ENCODE measurements at regions not wholly inside any gene's neighbourhood (a gene's known extent, or its start where the extent isn't known, plus 50 kb on each side); places are given as distances from the start of the nearest gene placed in this dataset.

- DNase-seq: no peak
These were observed 50.6 kb upstream of the MRPS6 start for GRCh38 chr21:34022627-34023335.

GRCh38 chr21:34021726-34022125 is 51.7 kb upstream of the MRPS6 start:
- DNase-seq: no peak

- no peak for DNase-seq
These were observed 52.3 kb upstream of the MRPS6 start for GRCh38 chr21:34020983-34021553.

GRCh38 chr21:34020005-34020847 is 53.2 kb upstream of the MRPS6 start:
- no peak for DNase-seq

- no peak for DNase-seq
These were observed 54.0 kb upstream of the MRPS6 start for GRCh38 chr21:34019402-34019801.

GRCh38 chr21:34018910-34019309 is 54.5 kb upstream of the MRPS6 start:
- no peak for DNase-seq

GRCh38 chr21:34018185-34018584 is 55.2 kb upstream of the MRPS6 start:
- no peak for DNase-seq

GRCh38 chr21:34017039-34017961 is 56.1 kb upstream of the MRPS6 start:
- no peak for DNase-seq

GRCh38 chr21:34012640-34013039 is 60.7 kb upstream of the MRPS6 start:
- DNase-seq: no peak

- no peak for DNase-seq
These were observed 61.7 kb upstream of the MRPS6 start for GRCh38 chr21:34011660-34012059.

- no peak for DNase-seq
These were observed 64.2 kb upstream of the MRPS6 start for GRCh38 chr21:34009193-34009592.

- DNase-seq: no peak
These were observed 64.8 kb upstream of the MRPS6 start for GRCh38 chr21:34008618-34009017.

GRCh38 chr21:34006611-34007168 is 66.7 kb upstream of the MRPS6 start:
- DNase-seq: no peak

GRCh38 chr21:34004974-34005373 is 68.4 kb upstream of the MRPS6 start:
- DNase-seq: peak; percentile 16 to 25

GRCh38 chr21:34004013-34004938 is 69.1 kb upstream of the MRPS6 start:
- DNase-seq: no peak

GRCh38 chr21:34003428-34003827 is 70.0 kb upstream of the MRPS6 start:
- DNase-seq: no peak

GRCh38 chr21:34000375-34000774 is 73.0 kb upstream of the MRPS6 start:
- DNase-seq: no peak

- no peak for DNase-seq
These were observed 74.6 kb upstream of the MRPS6 start for GRCh38 chr21:33998809-33999208.

- DNase-seq: no peak
These were observed 75.0 kb upstream of the MRPS6 start for GRCh38 chr21:33998402-33998801.

GRCh38 chr21:33997436-33997835 is 75.9 kb upstream of the MRPS6 start:
- DNase-seq: no peak

Measured in right lung (tissue), 2 donors.